H9 (cell line): ENCODE measurements at regions not wholly inside any gene's neighbourhood (a gene's known extent, or its start where the extent isn't known, plus 50 kb on each side); places are given as distances from the start of the nearest gene placed in this dataset.
A peak's percentile ranks its signal among the peaks of the same experiment; 100 is the strongest.

Experiments
- DNase-seq: peaks from one replicate; pipeline ENCODE4 v3.0.0-alpha.2; 2017
- H2AFZ ChIP-seq: one replicate; pipeline ENCODE4 v1.6.1; 2013; ENCODE audit warnings: mild to moderate bottlenecking, low read length, control low read depth, moderate library complexity
- H2AK5ac ChIP-seq: 2 replicates; pipeline ENCODE4 v1.6.1; 2013; ENCODE audit warnings: low read length, control low read depth, mixed read lengths; ENCODE audit not compliant: insufficient read length
- H2BK120ac ChIP-seq: one replicate; pipeline ENCODE4 v1.6.1; 2013; ENCODE audit warnings: low read depth, mild to moderate bottlenecking, low read length, control low read depth, inconsistent platforms; ENCODE audit not compliant: poor library complexity, severe bottlenecking
- H2BK12ac ChIP-seq: 2 replicates; pipeline ENCODE4 v1.6.1; 2013; ENCODE audit warnings: low read length, control low read depth, mixed read lengths, low read depth; ENCODE audit not compliant: insufficient read length
- H2BK15ac ChIP-seq: 2 replicates; pipeline ENCODE4 v1.6.1; 2013; ENCODE audit warnings: low read depth, low read length, control low read depth
- H2BK20ac ChIP-seq: one replicate; pipeline ENCODE4 v1.6.1; 2013; ENCODE audit warnings: low read depth, mild to moderate bottlenecking, low read length, control low read depth, inconsistent platforms; ENCODE audit not compliant: poor library complexity, severe bottlenecking
- H2BK5ac ChIP-seq: 2 replicates; pipeline ENCODE4 v1.6.1; 2013; ENCODE audit warnings: low read length, control low read depth, mixed read lengths; ENCODE audit not compliant: insufficient read length
- H3K14ac ChIP-seq: 2 replicates; pipeline ENCODE4 v1.6.1; 2013; ENCODE audit warnings: low read length, control low read depth; ENCODE audit not compliant: insufficient read depth
- H3K18ac ChIP-seq: 2 replicates; pipeline ENCODE4 v1.6.1; 2013; ENCODE audit warnings: low read depth, mild to moderate bottlenecking, mixed read lengths, low read length, control low read depth; ENCODE audit not compliant: insufficient read length
- H3K23ac ChIP-seq: 2 replicates; pipeline ENCODE4 v1.6.1; 2013; ENCODE audit warnings: low read length, control low read depth, mixed read lengths, low read depth; ENCODE audit not compliant: insufficient read length
- H3K23me2 ChIP-seq: 2 replicates; pipeline ENCODE4 v1.6.1; 2013; ENCODE audit warnings: low read depth, mild to moderate bottlenecking, mixed read lengths, low read length, control low read depth; ENCODE audit not compliant: insufficient read length, poor library complexity, severe bottlenecking
- H3K27ac ChIP-seq: 2 replicates; pipeline ENCODE4 v1.5.1; 2013; ENCODE audit warnings: low read length, control low read depth, mixed read lengths, low read depth; ENCODE audit not compliant: insufficient read length
- H3K27me3 ChIP-seq: 2 replicates; pipeline ENCODE4 v1.6.1; 2013; ENCODE audit warnings: low read length, control low read depth, inconsistent platforms; ENCODE audit not compliant: insufficient read depth
- H3K4ac ChIP-seq: 2 replicates; pipeline ENCODE4 v1.6.1; 2013; ENCODE audit warnings: low read depth, mild to moderate bottlenecking, control low read depth, inconsistent platforms, low read length, moderate library complexity
- H3K4me1 ChIP-seq: 2 replicates; pipeline ENCODE4 v1.6.1; 2013; ENCODE audit warnings: low read length, control low read depth, inconsistent platforms; ENCODE audit not compliant: insufficient read depth
- H3K4me2 ChIP-seq: 2 replicates; pipeline ENCODE4 v1.6.1; 2013; ENCODE audit warnings: low read length, control low read depth, mixed read lengths; ENCODE audit not compliant: insufficient read length, insufficient read depth
- H3K56ac ChIP-seq: 2 replicates; pipeline ENCODE4 v1.6.1; 2013; ENCODE audit warnings: low read depth, mild to moderate bottlenecking, mixed read lengths, low read length, control low read depth; ENCODE audit not compliant: insufficient read length
- H3K79me1 ChIP-seq: 2 replicates; pipeline ENCODE4 v1.6.1; 2013; ENCODE audit warnings: low read depth, mild to moderate bottlenecking, moderate library complexity, low read length, control low read depth, inconsistent platforms; ENCODE audit not compliant: insufficient read depth, poor library complexity, severe bottlenecking
- H3K79me2 ChIP-seq: 2 replicates; pipeline ENCODE4 v1.6.1; 2013; ENCODE audit warnings: low read length, control low read depth, inconsistent platforms; ENCODE audit not compliant: insufficient read depth
- H3K9ac ChIP-seq: 2 replicates; pipeline ENCODE4 v1.6.1; 2013; ENCODE audit warnings: low read length, control low read depth, mixed read lengths; ENCODE audit not compliant: insufficient read length; ENCODE audit errors: extremely low read depth
- H3K9me3 ChIP-seq: one replicate; pipeline ENCODE4 v1.6.1; 2013; ENCODE audit warnings: low read depth, low read length, inconsistent platforms; ENCODE audit not compliant: control insufficient read depth
- H3T11ph ChIP-seq: one replicate; pipeline ENCODE4 v1.6.1; 2013; ENCODE audit warnings: mild to moderate bottlenecking, low read length, control low read depth, inconsistent platforms
- H4K20me1 ChIP-seq: one replicate; pipeline ENCODE4 v1.6.1; 2013; ENCODE audit not compliant: control insufficient read depth, insufficient read length, insufficient read depth
- H4K5ac ChIP-seq: 2 replicates; pipeline ENCODE4 v1.6.1; 2013; ENCODE audit warnings: low read depth, mild to moderate bottlenecking, mixed read lengths, low read length, control low read depth; ENCODE audit not compliant: insufficient read length
- H4K8ac ChIP-seq: replicated peaks from 2 replicates; pipeline ENCODE4 v1.6.1; 2013; ENCODE audit warnings: low read length, control low read depth, mixed read lengths, low read depth; ENCODE audit not compliant: insufficient read length
- H4K91ac ChIP-seq: 2 replicates; pipeline ENCODE4 v1.6.1; 2013; ENCODE audit warnings: low read depth, mild to moderate bottlenecking, moderate library complexity, mixed read lengths, low read length, control low read depth; ENCODE audit not compliant: insufficient read length
- H3K27ac Mint-ChIP-seq, 3 experiments: 2 replicates in 2 of 3; 3 replicates in 1 of 3; pipeline ENCODE4 v1.8.0; 2020 to 2021; ENCODE audit warnings: mixed read lengths in 3 of 3, mild to moderate bottlenecking in 1 of 3, moderate library complexity in 1 of 3
- H3K27me3 Mint-ChIP-seq: 2 replicates; pipeline ENCODE4 v1.8.0; 2021; ENCODE audit warnings: low read depth, mild to moderate bottlenecking, moderate library complexity, mixed read lengths
- H3K36me3 Mint-ChIP-seq, 3 experiments: 2 replicates in 2 of 3; 3 replicates in 1 of 3; pipeline ENCODE4 v1.8.0; 2020 to 2021; ENCODE audit warnings: low read depth in 3 of 3, mixed read lengths in 3 of 3; ENCODE audit not compliant: insufficient read depth in 1 of 3
- H3K4me1 Mint-ChIP-seq, 2 experiments: 2 replicates each; pipeline ENCODE4 v1.8.0; 2020; ENCODE audit warnings: mixed read lengths in 2 of 2
- H3K4me3 Mint-ChIP-seq, 2 experiments: 2 replicates in 1 of 2; 3 replicates in 1 of 2; pipeline ENCODE4 v1.8.0; 2020 to 2021; ENCODE audit warnings: mild to moderate bottlenecking in 2 of 2, mixed read lengths in 2 of 2, moderate library complexity in 1 of 2
- H3K9me3 Mint-ChIP-seq, 2 experiments: 2 replicates in 1 of 2; 3 replicates in 1 of 2; pipeline ENCODE4 v1.8.0; 2020; ENCODE audit warnings: mild to moderate bottlenecking in 2 of 2, mixed read lengths in 2 of 2, moderate library complexity in 1 of 2
- CTCF ChIP-seq: fragments of 200-600 bp; sonication (generic); conservative IDR thresholded peaks from 3 replicates; pipeline ENCODE4 v1.8.0; 2021; ENCODE audit warnings: antibody characterized with exemption, mild to moderate bottlenecking
- WGBS: extraction: QIAGEN DNeasy Blood & Tissue Kit; methylation state at CpG from one replicate; pipeline ENCODE4 v1.1.7; 2013; ENCODE audit warnings: missing lambda C conversion rate, low lambda C conversion rate, mixed read lengths; ENCODE audit not compliant: insufficient read length; ENCODE audit errors: extremely low coverage; 5-methylcytosine and 5-hydroxymethylcytosine counted together

DNA sequence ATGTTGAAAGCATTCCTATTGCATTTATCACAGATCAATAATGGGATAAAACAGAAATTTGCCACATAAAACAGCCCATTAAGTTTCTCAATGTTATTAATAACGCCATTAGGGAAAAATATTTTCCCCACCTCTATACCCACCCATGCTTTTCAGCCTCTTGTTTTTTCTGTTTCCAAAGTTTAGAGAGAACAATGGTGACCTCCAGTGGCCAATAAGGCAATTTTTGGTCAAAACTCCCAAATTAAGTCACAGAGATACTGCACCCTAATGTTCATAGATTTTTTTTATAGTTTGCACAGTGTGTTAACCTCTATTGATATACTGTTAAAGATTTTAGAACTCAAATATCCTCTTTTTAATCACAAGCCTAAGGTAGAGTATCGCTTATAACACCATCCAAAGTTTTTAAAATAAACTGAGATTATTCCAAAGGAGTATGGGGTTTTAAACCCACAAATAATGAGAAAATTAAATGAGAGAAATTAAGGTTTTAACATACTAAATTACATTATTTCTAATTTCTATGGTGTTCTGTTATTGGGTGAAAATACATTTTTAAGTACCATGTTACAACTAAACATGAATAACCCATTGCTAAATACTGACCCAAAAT lies 184.7 kb upstream of the DCN start:
- no peak overlapping the region for H3K27ac Mint-ChIP-seq
- Histone ChIP-seq H3K4ac (no peak overlapping the region), H3K27ac (no peak overlapping the region), H3K4me1 (no peaks in the 10 kb centered on the region; the same call in 1 of the 2 replicates), H3K79me2 (no peaks in the 10 kb centered on the region), H3K9me3 (no peaks in the 10 kb centered on the region), H3T11ph (no peak overlapping the region), H2AK5ac (no peak overlapping the region), H3K27me3 (no peaks in the 10 kb centered on the region), H4K5ac (no peak overlapping the region), H2BK5ac (no peak overlapping the region), H3K14ac (no peak overlapping the region), H3K56ac (no peak overlapping the region), H4K91ac (no peak overlapping the region), H3K79me1 (no peaks in the 10 kb centered on the region), H3K23me2 (no peaks in the 10 kb centered on the region), H3K9ac (no peak overlapping the region), H2BK20ac (no peak overlapping the region), H4K8ac (no peak overlapping the region), H2AFZ (no peak overlapping the region), H4K20me1 (no peaks in the 10 kb centered on the region), H3K4me2 (no peak overlapping the region), H2BK120ac (no peak overlapping the region), H3K18ac (no peak overlapping the region), H2BK12ac (no peak overlapping the region), H2BK15ac (no peak overlapping the region), H3K23ac (no peak overlapping the region)
- H3K27me3 Mint-ChIP-seq, result no peaks in the 10 kb centered on the region
- WGBS, result no CpG with 5 or more reads among the region's 2 CpGs
- H3K4me3 Mint-ChIP-seq, result no peak overlapping the region
- no peak for DNase-seq
- H3K36me3 Mint-ChIP-seq, result no peaks in the 10 kb centered on the region; a peak in 2 of 7 replicates
- H3K4me1 Mint-ChIP-seq, result peaks cover 24 to 37% of the 10 kb centered on the region in 2 experiments
- H3K9me3 Mint-ChIP-seq, result no peaks in the 10 kb centered on the region
- peak; percentile 64 for TF ChIP-seq CTCF
